MM.1S (cell line): ENCODE measurements at regions not wholly inside any gene's neighbourhood (a gene's known extent, or its start where the extent isn't known, plus 50 kb on each side); places are given as distances from the start of the nearest gene placed in this dataset.

Experiments used
- DNase-seq: peaks from one replicate; pipeline ENCODE4 v3.0.0-alpha.2; 2015
- H2AFZ ChIP-seq: fragments of 300-600 bp; sonication (generic); 2 replicates; pipeline ENCODE4 v1.6.0; 2016; ENCODE audit warnings: antibody characterized with exemption, low read length
- H3F3A ChIP-seq: fragments of 300-600 bp; sonication (generic); 2 replicates; pipeline ENCODE4 v1.6.1; 2016; ENCODE audit warnings: mild to moderate bottlenecking, antibody characterized with exemption, low read length, moderate library complexity, mixed read lengths; ENCODE audit not compliant: insufficient read depth
- H3K27ac ChIP-seq: fragments of 300-600 bp; sonication (generic); 2 replicates; pipeline ENCODE4 v1.5.1; 2016; ENCODE audit warnings: mild to moderate bottlenecking, low read length
- H3K27me3 ChIP-seq: fragments of 300-600 bp; sonication (generic); replicated peaks from 2 replicates; pipeline ENCODE4 v1.6.0; 2016; ENCODE audit warnings: low read length; ENCODE audit not compliant: insufficient read depth
- H3K36me3 ChIP-seq: fragments of 300-600 bp; sonication (generic); replicated peaks from 2 replicates; pipeline ENCODE4 v1.6.1; 2016; ENCODE audit warnings: mild to moderate bottlenecking, low read length, mixed read lengths; ENCODE audit not compliant: insufficient read depth
- H3K4me1 ChIP-seq: fragments of 300-600 bp; sonication (generic); 2 replicates; pipeline ENCODE4 v1.6.1; 2016; ENCODE audit warnings: low read length, mixed read lengths
- H3K4me2 ChIP-seq: fragments of 300-600 bp; sonication (generic); 2 replicates; pipeline ENCODE4 v1.6.0; 2016; ENCODE audit warnings: low read depth, low read length
- H3K4me3 ChIP-seq: fragments of 300-600 bp; sonication (generic); 2 replicates; pipeline ENCODE4 v1.5.1; 2016; ENCODE audit warnings: low read length, mixed read lengths
- H3K79me2 ChIP-seq: fragments of 300-600 bp; sonication (generic); 2 replicates; pipeline ENCODE4 v1.6.1; 2016; ENCODE audit warnings: mixed run types, low read length, mixed read lengths
- H3K9ac ChIP-seq: fragments of 300-600 bp; sonication (generic); 2 replicates; pipeline ENCODE4 v1.6.1; 2016; ENCODE audit warnings: low read length, mixed read lengths
- H3K9me2 ChIP-seq: fragments of 300-600 bp; sonication (generic); replicated peaks from 2 replicates; pipeline ENCODE4 v1.6.1; 2016; ENCODE audit warnings: mild to moderate bottlenecking, low read length, mixed read lengths; ENCODE audit not compliant: insufficient read depth
- H3K9me3 ChIP-seq: fragments of 300-600 bp; sonication (generic); replicated peaks from 2 replicates; pipeline ENCODE4 v1.6.1; 2016; ENCODE audit warnings: mild to moderate bottlenecking, low read length, mixed read lengths; ENCODE audit not compliant: insufficient read depth
- H4K20me1 ChIP-seq: fragments of 300-600 bp; sonication (generic); 2 replicates; pipeline ENCODE4 v1.6.1; 2016; ENCODE audit warnings: mild to moderate bottlenecking, low read length, moderate library complexity, mixed read lengths; ENCODE audit not compliant: insufficient read depth
- EZH2 ChIP-seq: fragments of 300-600 bp; sonication (generic); optimal IDR thresholded peaks from 2 replicates; pipeline ENCODE3; 2017; ENCODE audit warnings: low read depth, mild to moderate bottlenecking, antibody characterized with exemption, low read length, mixed read lengths
- EZH2phosphoT487 ChIP-seq: fragments of 300-600 bp; sonication (generic); IDR thresholded peaks from 2 replicates; pipeline ENCODE4 v1.6.1; 2018; ENCODE audit warnings: antibody characterized with exemption, low read length
- TF ChIP-seq, protein P1 (sequence below): fragments of 300-600 bp; sonication (generic); IDR thresholded peaks from 2 replicates; pipeline ENCODE4 v1.5.1; 2016; ENCODE audit warnings: antibody characterized with exemption, low read length, mixed read lengths

DNA sequence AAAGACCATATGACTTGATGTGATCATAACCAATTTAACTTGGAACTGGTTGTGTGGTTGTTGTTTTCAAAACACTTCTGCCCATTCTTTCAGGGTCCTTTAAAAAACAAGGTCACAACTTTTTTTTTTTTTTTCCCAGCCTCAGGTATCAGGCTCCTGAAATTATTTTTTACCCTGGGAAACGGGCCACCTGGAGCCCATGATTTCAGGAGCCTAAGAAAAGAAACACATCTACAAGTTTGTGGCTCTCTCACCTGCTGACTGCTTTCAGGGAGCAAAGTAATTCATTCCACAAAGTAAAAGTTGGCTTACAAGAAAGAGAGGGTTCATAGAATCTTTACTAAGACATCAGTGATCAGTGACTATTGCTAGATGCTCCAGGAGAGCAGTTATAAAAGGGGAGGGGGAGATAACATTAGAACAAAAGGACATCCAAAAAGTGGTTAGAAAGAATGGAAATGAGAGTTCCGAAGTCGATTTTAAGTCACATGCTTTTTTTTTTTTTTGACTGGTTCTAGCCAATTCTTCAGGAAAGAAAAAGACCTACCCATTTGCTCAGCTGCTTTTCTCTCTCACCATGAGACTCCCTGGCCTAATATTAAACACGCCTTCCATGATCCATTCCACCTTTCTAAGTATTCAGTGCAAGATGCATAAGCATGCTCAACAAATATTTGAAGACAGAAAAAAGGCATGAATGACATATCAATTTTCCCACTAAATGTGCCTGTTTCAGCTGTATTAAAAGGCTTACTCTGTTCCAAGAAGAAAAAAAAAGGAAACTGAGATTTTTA is 267.3 kb downstream of the LRATD1 start:
- no peaks in the 10 kb centered on the region for H3F3A ChIP-seq
- no peak overlapping the region for H2AFZ ChIP-seq
- H3K79me2 ChIP-seq: no peaks in the 10 kb centered on the region
- no peak overlapping the region for H3K4me3 ChIP-seq
- no peak overlapping the region for H3K4me2 ChIP-seq
- no peaks in the 10 kb centered on the region for H3K9me2 ChIP-seq
- H3K27ac ChIP-seq: no peak overlapping the region
- no peaks in the 10 kb centered on the region for H3K27me3 ChIP-seq
- no peaks in the 10 kb centered on the region for H4K20me1 ChIP-seq
- DNase-seq: no peak
- H3K9me3 ChIP-seq: no peaks in the 10 kb centered on the region
- no peaks in the 10 kb centered on the region for H3K4me1 ChIP-seq
- TF ChIP-seq, protein P1, sequence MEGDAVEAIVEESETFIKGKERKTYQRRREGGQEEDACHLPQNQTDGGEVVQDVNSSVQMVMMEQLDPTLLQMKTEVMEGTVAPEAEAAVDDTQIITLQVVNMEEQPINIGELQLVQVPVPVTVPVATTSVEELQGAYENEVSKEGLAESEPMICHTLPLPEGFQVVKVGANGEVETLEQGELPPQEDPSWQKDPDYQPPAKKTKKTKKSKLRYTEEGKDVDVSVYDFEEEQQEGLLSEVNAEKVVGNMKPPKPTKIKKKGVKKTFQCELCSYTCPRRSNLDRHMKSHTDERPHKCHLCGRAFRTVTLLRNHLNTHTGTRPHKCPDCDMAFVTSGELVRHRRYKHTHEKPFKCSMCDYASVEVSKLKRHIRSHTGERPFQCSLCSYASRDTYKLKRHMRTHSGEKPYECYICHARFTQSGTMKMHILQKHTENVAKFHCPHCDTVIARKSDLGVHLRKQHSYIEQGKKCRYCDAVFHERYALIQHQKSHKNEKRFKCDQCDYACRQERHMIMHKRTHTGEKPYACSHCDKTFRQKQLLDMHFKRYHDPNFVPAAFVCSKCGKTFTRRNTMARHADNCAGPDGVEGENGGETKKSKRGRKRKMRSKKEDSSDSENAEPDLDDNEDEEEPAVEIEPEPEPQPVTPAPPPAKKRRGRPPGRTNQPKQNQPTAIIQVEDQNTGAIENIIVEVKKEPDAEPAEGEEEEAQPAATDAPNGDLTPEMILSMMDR: no peak
- TF ChIP-seq EZH2: no peak
- no peak for TF ChIP-seq EZH2phosphoT487
- H3K9ac ChIP-seq: no peak overlapping the region
- no peaks in the 10 kb centered on the region for H3K36me3 ChIP-seq

DNA sequence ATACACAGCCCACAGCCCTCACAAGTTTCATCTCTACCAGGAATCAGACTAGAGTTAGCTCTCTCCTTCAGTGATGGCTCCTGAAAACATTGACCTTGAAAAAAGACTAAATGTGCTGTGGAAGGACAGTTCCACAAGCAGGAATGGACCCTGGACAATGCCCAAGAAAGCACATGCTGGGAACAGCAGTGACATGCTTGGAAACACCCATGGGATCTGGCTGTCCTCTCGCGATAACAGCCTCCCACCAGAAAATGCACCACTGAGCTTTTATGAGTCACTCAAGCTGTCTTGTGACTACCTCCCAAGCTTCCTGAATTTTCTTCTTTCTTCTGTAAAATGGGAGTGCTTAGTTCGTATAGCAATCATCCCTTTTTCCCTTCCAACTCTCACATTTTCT is 269.2 kb downstream of the LRATD1 start:
- Histone ChIP-seq H3K79me2 (no peaks in the 10 kb centered on the region), H3K9me2 (no peaks in the 10 kb centered on the region), H3K27me3 (no peaks in the 10 kb centered on the region), H3F3A (no peaks in the 10 kb centered on the region), H3K9me3 (no peaks in the 10 kb centered on the region), H3K36me3 (no peaks in the 10 kb centered on the region), H3K4me1 (no peaks in the 10 kb centered on the region), H3K4me2 (no peak overlapping the region), H3K4me3 (no peak overlapping the region), H3K27ac (no peak overlapping the region), H2AFZ (no peak overlapping the region), H3K9ac (no peak overlapping the region), H4K20me1 (no peaks in the 10 kb centered on the region)
- no peak for DNase-seq
- TF ChIP-seq EZH2phosphoT487: no peak
- TF ChIP-seq, protein P1: no peak
- TF ChIP-seq EZH2: no peak

DNA sequence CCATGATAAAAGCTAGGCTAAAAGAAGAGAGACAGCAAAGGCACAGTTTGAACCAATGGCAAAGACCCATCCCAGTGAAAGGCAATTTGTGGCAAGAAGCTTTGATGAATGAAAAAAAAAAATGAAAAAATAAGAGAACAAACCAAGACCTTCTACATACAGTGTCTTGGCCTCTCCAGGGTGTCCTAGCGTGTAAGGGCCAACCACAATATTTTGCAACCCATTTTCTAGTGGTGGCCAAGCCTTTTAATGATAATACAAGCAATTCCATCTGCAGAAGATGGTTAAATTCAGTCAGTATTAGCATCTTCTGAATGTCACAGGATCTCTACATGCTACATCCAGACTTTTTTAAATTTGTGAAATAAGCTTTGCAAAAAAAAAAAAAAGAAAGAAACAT is 270.4 kb downstream of the LRATD1 start:
- Histone ChIP-seq H3F3A (no peaks in the 10 kb centered on the region), H3K4me1 (no peaks in the 10 kb centered on the region), H3K36me3 (no peaks in the 10 kb centered on the region), H3K27ac (no peak overlapping the region), H3K4me2 (no peak overlapping the region), H3K27me3 (no peaks in the 10 kb centered on the region), H4K20me1 (no peaks in the 10 kb centered on the region), H3K79me2 (no peaks in the 10 kb centered on the region), H2AFZ (no peak overlapping the region), H3K9ac (no peak overlapping the region), H3K4me3 (no peak overlapping the region), H3K9me2 (no peaks in the 10 kb centered on the region), H3K9me3 (no peaks in the 10 kb centered on the region)
- no peak for TF ChIP-seq EZH2phosphoT487
- no peak for TF ChIP-seq EZH2
- TF ChIP-seq, protein P1: no peak
- no peak for DNase-seq
